LHCN-M2 (cell line): ENCODE measurements at regions not wholly inside any gene's neighbourhood (a gene's known extent, or its start where the extent isn't known, plus 50 kb on each side); places are given as distances from the start of the nearest gene placed in this dataset.
"Not testable (repeated sequence)": the region's sequence is repeated elsewhere in the genome, so short reads cannot be mapped to it uniquely, and the experiment has no call there.

Source experiments
- DNase-seq: peaks from one replicate; pipeline ENCODE4 v3.0.0-alpha.2; 2012; ENCODE audit warnings: low read depth

GRCh38 chr2:10223932-10224720, 78.6 kb upstream of the HPCAL1 start:
- DNase-seq, result no peak

- no peak for DNase-seq
These were observed 78.0 kb upstream of the HPCAL1 start for GRCh38 chr2:10224734-10225133.

GRCh38 chr2:10225291-10226037, 77.2 kb upstream of the HPCAL1 start:
- DNase-seq, result no peak

- DNase-seq, result no peak
These were observed 76.5 kb upstream of the HPCAL1 start for GRCh38 chr2:10226038-10226724.

- no peak for DNase-seq
These were observed 73.9 kb upstream of the HPCAL1 start for GRCh38 chr2:10228611-10229365.

- DNase-seq, result no peak
These were observed 73.1 kb upstream of the HPCAL1 start for GRCh38 chr2:10229462-10230099.

- DNase-seq, result no peak
These were observed 72.2 kb upstream of the HPCAL1 start for GRCh38 chr2:10230499-10230898.

GRCh38 chr2:10230921-10231320, 71.8 kb upstream of the HPCAL1 start:
- not testable (repeated sequence) for DNase-seq

GRCh38 chr2:10231551-10232085, 71.1 kb upstream of the HPCAL1 start:
- DNase-seq, result no peak

GRCh38 chr2:10232096-10232815, 70.4 kb upstream of the HPCAL1 start:
- no peak for DNase-seq

GRCh38 chr2:10233131-10234012, 69.3 kb upstream of the HPCAL1 start:
- DNase-seq, result no peak

GRCh38 chr2:10234013-10234306, 68.7 kb upstream of the HPCAL1 start:
- no peak for DNase-seq

GRCh38 chr2:10234409-10235094, 68.2 kb upstream of the HPCAL1 start:
- DNase-seq, result no peak

GRCh38 chr2:10235099-10235908, 67.4 kb upstream of the HPCAL1 start:
- DNase-seq, result no peak

- no peak for DNase-seq
These were observed 66.7 kb upstream of the HPCAL1 start for GRCh38 chr2:10235909-10236550.

GRCh38 chr2:10236571-10237391, 65.9 kb upstream of the HPCAL1 start:
- no peak for DNase-seq
